GM21526 (cell line): ENCODE measurements at regions not wholly inside any gene's neighbourhood (a gene's known extent, or its start where the extent isn't known, plus 50 kb on each side); places are given as distances from the start of the nearest gene placed in this dataset.

Source experiments
- ATAC-seq: cut with Tn5 transposase; IDR thresholded peaks from one replicate; pipeline ENCODE4 v1.9.1; 2021; ENCODE audit warnings: moderate library complexity; ENCODE audit not compliant: unreplicated experiment, low FRiP score

DNA sequence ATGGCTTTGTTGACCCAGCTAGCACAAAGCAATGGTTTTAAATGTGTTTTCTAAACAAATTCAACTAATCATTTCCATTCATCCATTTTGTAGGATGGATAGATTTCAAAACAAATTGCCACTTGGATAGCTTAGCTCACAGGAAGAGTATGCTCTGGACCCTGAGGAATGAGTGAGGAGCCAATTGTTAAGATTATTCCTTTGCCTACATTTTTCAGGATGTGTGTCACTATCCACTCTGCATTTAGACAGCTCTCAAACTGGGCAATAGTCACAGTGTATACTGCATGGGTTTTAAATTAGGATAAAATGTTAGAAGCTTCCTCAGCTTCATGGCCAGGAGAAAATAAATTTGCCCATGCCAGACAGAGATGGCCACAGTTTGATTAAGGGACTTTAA, 605.6 kb upstream of the TEX47 start:
- ATAC-seq = no peak

GRCh38 chr7:89401690-89402089, 606.2 kb upstream of the TEX47 start:
- no peak for ATAC-seq

DNA sequence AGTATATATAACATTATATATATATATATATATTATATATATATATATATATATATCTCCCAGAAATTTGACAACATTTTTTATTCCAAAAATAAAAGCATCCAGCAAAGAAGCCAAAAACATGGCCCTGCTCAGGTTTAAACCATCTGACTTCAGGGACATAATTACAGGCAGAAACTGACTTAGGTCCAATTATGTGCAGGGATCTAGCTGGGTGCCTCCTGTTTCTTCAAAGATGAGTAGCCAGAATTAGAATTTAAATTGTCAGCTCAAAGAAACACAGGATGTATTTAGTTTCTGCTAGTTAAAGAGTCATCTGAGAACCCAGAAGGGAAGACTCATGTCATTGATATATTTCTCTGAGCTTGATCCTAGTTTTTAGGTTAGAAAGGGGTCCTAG, 656.4 kb upstream of the TEX47 start:
- ATAC-seq = no peak

- no peak for ATAC-seq
Measured at GRCh38 chr7:89456556-89456955, 661.0 kb upstream of the TEX47 start.

DNA sequence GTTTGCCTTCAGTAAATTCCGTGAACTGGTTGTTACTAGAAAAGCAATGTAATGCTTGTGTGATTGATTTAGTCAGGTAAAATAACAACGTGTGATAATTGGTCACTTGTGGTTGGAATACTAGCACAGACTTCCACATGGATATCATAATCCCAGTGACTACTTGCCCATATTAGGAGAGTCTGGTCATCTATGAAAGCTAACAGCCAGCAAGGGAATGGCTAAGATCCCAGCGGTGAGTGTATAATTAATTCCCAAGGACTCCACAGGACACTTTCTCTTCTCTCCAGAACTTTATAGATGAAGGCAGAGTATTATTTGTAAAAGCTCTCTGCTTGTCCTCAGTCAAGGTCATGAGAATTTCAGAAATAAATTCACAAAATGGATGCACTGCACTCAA, 662.6 kb upstream of the TEX47 start:
- no peak for ATAC-seq

DNA sequence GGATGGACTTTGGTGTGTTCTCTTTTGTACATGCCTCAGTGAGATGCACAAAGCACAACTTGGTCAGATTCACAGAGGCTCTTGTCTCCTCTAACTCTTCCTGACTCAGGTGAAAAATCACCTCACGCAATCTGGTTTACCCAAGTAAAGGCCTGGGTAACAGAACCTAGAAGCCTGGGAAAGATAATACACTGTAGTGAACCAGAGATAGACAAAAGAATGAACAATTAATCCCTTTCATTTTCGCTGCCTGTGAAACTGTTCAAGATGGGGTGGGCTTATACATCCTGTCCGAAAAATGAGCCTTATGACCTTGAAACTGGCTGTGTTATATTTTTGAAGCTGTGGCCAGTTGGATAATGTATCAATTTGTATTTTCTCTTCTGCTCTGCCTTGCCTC, 678.9 kb upstream of the TEX47 start:
- no peak for ATAC-seq

GRCh38 chr7:89477991-89478390, 676.3 kb upstream of the STEAP1 start:
- no peak for ATAC-seq

DNA sequence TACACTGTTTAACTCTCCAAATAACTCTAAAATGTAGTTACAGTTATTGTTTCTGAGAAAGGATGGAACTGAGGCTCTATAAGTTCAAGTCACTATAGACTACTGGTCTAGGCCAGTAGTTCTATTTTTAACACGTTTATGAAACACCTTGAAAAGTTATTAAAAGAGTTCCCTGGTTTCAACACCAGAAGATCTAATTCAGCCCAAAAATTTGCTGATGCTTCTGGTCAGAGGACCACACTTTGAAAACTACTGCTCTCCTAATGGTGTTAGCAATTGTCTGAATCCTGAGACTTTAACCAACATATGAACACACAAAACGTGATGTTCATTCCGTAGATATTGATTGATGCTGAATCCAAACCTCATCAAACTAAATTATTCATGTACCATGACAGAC, 658.6 kb upstream of the STEAP1 start:
- ATAC-seq = no peak

GRCh38 chr7:89500084-89500483, 654.2 kb upstream of the STEAP1 start:
- no peak for ATAC-seq

DNA sequence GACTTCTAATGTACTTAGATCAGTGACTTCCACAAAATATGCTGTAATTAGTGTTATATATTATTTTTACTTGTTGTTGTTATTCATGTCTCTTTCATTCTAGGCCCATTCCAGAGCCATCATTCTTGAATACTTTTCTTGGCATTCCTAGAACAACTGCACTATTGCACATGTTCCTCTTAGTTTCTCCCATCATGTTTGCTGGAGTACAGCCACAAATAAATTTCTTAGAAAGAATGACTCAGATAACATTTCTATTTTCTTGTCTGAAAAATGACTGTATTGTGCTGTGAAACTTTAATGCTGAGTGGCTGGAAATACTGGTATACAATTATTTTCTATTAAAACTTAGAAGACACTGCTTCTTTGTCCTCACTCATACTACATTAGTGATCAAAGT, 651.0 kb upstream of the STEAP1 start:
- ATAC-seq = no peak

DNA sequence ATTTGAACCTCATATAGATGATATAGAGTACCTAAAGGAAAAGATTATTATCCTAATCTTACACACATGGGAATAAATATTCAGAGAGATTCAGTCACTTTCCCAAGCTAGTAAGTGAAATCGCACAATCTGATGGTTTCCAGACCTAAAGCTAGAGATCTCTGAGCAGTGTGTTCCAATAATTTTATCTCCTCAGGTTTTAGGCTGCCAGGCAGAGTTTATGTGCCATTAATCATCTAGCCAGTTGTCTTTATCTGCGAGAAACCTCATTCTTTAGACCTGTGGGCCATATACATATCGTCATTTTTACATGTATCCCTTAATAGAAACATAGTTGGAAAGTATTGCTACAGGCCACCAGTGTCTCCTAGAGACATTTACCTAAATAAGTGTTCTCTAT, 647.2 kb upstream of the STEAP1 start:
- ATAC-seq = no peak

GRCh38 chr7:89511900-89512299, 642.4 kb upstream of the STEAP1 start:
- no peak for ATAC-seq

DNA sequence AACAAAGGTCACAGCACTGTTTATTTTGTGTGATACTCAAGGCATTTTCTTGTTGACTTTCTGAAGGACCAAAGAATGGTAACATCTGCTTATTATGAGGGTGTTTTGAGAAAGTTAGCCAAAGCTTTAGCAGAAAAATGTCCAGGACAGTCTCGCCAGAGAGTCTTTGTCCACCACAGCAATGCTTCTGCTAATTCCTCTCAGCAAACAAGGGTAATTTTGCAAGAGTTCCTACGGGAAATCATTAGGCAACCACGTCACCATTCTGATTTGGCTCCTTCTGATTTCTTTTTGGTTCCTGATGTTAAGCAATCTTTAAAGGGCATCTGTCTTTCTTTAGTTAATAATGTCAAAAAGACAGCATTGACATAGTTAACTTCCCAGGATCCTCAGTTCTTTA, 639.3 kb upstream of the STEAP1 start:
- ATAC-seq = no peak

- no peak for ATAC-seq
Measured at GRCh38 chr7:89517815-89518214, 636.5 kb upstream of the STEAP1 start.

DNA sequence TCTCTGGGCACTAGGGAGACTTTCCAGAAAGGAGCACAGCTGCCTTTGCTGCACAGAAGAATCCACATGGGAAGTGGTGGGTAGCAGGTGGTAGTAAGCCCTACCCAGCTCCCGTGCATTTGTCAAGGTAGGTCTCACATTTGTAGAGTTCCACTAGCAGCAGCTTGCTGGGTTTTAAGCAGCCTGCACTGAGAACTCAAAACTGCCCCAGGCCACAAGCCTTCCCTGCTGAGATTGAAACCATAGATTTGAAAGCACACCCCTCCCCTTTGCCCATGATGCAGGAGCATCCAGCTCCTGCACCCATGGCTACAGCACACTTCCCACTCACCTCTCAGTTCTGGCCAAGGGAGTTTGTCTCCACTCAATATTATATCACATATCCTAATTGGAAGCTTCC, 604.5 kb upstream of the STEAP1 start:
- ATAC-seq = no peak

DNA sequence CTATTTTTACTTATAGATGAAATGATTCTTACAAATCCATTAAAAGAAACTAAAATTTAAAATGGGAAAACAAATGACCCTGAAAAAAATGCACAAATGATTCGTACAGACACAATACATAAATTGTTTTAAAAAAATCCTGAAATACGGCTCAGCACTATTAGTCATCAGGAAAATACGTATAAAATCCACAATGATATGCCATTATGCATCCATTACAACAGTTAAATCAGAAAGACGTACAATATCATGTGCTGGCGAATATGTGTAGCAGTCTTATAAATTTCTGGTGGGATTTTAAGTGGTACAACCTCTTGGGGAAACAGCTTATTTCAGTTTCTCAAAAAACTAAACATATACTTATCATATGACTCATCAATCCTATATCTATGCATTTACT, 600.1 kb upstream of the STEAP1 start:
- ATAC-seq = no peak

GRCh38 chr7:89559596-89559995, 594.7 kb upstream of the STEAP1 start:
- no peak for ATAC-seq

GRCh38 chr7:89563597-89563996, 590.7 kb upstream of the STEAP1 start:
- ATAC-seq = no peak

DNA sequence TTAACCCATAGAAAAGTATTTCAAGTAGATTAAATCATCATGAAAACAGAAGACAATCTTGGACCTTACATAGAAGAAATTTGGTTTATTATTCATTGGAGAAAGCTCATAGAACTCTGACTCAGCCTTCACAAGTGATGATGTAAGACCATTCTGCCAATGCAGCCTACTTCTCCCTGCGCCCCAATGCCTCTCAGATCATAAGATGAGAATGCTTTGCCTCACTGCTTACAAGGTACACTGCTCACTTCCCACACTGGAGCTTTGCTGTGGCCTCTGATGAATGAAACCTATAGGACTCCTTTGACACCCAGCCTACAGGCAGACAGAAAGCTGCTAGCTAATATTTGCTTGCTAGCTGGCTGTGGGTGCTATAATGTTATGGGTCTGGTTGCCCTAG, 569.4 kb upstream of the STEAP1 start:
- ATAC-seq = no peak

DNA sequence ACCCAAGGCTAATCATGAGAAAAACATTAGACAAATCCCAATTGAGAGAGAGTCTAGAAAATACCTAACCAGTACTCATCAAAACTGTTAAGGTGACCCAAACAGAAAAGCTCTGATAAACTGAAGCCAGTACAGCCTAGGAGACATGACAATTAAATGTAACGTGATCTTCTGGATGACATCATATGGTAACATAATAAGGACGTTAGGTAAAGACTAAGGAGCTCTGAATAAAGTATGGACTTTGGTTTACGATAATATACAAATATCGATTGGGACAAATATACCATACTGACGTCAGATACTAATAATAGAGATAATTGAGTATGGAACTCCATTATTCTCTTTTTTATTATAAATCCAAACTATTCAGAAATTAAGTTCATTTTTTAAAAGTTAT, 561.1 kb upstream of the STEAP1 start:
- no peak for ATAC-seq

GRCh38 chr7:89602984-89603383, 551.3 kb upstream of the STEAP1 start:
- ATAC-seq = no peak

DNA sequence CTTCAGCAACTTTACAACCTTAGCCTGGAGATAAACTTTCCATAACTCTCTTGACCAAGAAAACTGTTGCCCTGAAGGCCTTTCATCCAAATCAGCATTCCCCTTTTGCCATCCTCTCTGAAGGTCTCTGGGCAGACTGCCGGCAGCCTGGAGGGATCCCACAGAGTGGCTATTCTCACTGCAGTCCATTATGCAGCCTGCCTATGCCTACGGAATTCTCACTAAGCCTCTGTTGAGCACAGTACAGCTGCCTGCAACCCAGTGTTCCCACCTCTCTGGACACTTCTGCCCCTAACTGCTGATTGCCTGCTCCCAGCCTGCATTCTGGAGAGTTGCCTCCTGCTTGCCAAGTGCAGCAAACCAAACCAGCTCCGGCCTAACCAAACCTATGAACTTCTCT, 548.9 kb upstream of the STEAP1 start:
- ATAC-seq = no peak

- ATAC-seq = no peak
Measured at GRCh38 chr7:89606511-89606910, 547.8 kb upstream of the STEAP1 start.

- ATAC-seq = no peak
Measured at GRCh38 chr7:89607792-89608191, 546.5 kb upstream of the STEAP1 start.
